ACHN (cell line): ENCODE measurements at regions not wholly inside any gene's neighbourhood (a gene's known extent, or its start where the extent isn't known, plus 50 kb on each side); places are given as distances from the start of the nearest gene placed in this dataset.
"Not testable (repeated sequence)": the region's sequence is repeated elsewhere in the genome, so short reads cannot be mapped to it uniquely, and the experiment has no call there.

Source experiments
- DNase-seq: peaks from one replicate; pipeline ENCODE4 v3.0.0-alpha.2; 2015
- in situ Hi-C: cut with HindIII; loops from 2 replicates; pipeline ENCODE4 v1.10.0; 2017; ENCODE audit warnings: low sequenced_read_pairs, low pct_ligation_motif_present, low pct_unique_long_range_greater_than_20kb

DNA sequence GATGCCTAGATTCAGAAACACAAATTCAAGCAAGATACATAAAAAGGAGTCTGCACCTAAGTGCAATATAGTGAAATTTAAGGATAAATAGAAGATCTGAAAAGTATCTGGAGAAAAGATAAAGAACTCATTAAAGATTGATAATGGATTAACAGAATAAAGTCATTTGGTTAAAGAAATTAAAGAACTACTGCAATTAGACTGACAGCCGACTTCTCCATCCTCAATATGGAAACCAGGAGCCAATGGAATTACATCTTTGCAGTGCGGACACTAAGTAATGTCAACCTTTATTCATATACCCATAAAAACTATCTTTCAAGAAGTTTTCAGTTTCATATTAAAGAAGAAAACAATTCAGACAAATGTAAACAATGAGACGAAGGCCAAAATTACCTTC lies 81.0 kb downstream of the MRPL36 start:
- DNase-seq: peak; percentile 17

GRCh38 chr5:1710091-1710490 lies 89.5 kb downstream of the MRPL36 start:
- in situ Hi-C loops, DNase-seq: not testable (repeated sequence)

More for the DNA sequence above, 81.0 kb downstream of the MRPL36 start:
- in situ Hi-C loops: no loop called here

GRCh38 chr5:1709171-1709803 lies 90.3 kb downstream of the MRPL36 start:
- no peak for DNase-seq
- in situ Hi-C loops: no loop called here

DNA sequence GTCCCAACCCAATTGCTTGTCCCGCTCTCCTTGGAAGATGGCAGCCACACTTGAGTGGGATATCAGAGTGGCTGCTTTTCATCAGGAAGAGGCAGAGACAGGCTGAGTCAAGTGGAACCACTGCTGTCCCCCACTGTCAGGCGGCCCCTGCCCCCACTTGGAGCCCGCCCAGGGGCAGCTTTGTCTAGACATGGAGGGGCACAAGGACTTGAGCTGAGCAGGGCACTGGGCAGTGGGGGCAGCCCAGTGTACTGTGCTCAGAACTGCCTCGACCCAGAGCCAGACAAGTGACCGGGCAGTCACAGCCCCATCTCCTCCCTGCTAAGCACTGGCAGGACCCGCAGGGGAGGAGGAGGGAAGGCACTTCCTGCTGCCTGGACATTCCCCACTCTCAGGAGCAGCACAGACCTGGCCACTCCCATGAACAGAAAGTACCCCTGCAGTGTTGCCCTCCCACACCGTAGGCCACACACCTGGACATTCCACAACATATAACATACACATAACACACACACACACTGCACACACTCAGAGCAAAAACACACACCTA lies 91.0 kb downstream of the MRPL36 start:
- no peak for DNase-seq
- in situ Hi-C loops: no loop called here

GRCh38 chr5:1707467-1707866 lies 92.2 kb downstream of the MRPL36 start:
- DNase-seq: no peak
- in situ Hi-C loops: no loop called here

DNA sequence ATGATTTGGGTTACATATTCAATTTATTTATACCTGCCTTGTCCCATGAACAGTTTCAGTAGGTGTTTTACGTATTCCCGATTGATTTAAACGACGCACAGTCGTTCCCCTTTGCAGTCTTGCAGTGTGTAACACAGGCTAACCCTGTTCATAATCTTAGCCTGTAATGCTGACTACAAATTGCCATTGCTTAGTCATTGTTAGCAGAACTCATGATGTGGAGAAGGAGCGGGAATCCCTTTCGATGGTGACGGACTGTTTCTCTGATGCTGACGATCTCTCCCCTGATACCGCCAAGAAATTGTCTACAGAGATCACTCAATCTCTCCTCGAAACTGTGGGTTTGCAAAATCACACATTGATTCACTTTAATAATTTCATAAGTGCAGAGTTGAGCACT lies 93.2 kb downstream of the MRPL36 start:
- in situ Hi-C loops: no loop called here
- no peak for DNase-seq

- in situ Hi-C loops: no loop called here
- DNase-seq: no peak
These were observed 93.6 kb downstream of the MRPL36 start for GRCh38 chr5:1706021-1706420.

GRCh38 chr5:1704676-1705075 lies 95.0 kb downstream of the MRPL36 start:
- in situ Hi-C loops: no loop called here
- no peak for DNase-seq

DNA sequence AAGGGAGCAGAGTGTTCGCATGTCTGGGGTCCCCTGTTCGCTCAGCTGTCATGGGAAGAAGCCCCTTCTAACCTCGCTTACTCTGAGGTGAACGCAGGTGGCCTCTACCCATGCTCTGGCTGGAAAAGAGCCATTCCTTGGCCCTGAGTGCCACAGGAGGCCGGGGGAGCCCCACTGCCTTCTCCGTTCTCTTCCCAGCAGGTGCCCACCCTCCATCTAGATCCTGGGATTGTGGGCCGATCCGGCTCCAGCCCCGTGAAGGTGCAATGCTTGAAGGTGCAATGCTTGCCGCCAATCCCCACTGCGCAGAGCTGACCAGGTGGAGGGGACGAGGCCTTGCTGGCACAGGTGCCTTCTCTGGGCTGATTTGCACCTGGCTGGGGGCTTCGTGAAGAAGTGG lies 95.4 kb downstream of the MRPL36 start:
- in situ Hi-C loops: no loop called here
- DNase-seq: no peak

- in situ Hi-C loops: no loop called here
- DNase-seq: no peak
These were observed 96.1 kb downstream of the MRPL36 start for GRCh38 chr5:1703352-1704050.

GRCh38 chr5:1702318-1702717 lies 97.3 kb downstream of the MRPL36 start:
- no peak for DNase-seq
- in situ Hi-C loops: no loop called here

GRCh38 chr5:1701884-1702283 lies 97.8 kb downstream of the MRPL36 start:
- in situ Hi-C loops: no loop called here
- DNase-seq: no peak

GRCh38 chr5:1701216-1701864 lies 98.3 kb downstream of the MRPL36 start:
- no peak for DNase-seq
- in situ Hi-C loops: no loop called here

GRCh38 chr5:1699394-1699793 lies 100.2 kb downstream of the MRPL36 start:
- in situ Hi-C loops: no loop called here
- DNase-seq: no peak

GRCh38 chr5:1698589-1699316 lies 100.9 kb downstream of the MRPL36 start:
- in situ Hi-C loops: no loop called here
- DNase-seq: no peak

GRCh38 chr5:1692381-1692780 lies 107.3 kb downstream of the MRPL36 start:
- DNase-seq: no peak
- in situ Hi-C loops: no loop called here

DNA sequence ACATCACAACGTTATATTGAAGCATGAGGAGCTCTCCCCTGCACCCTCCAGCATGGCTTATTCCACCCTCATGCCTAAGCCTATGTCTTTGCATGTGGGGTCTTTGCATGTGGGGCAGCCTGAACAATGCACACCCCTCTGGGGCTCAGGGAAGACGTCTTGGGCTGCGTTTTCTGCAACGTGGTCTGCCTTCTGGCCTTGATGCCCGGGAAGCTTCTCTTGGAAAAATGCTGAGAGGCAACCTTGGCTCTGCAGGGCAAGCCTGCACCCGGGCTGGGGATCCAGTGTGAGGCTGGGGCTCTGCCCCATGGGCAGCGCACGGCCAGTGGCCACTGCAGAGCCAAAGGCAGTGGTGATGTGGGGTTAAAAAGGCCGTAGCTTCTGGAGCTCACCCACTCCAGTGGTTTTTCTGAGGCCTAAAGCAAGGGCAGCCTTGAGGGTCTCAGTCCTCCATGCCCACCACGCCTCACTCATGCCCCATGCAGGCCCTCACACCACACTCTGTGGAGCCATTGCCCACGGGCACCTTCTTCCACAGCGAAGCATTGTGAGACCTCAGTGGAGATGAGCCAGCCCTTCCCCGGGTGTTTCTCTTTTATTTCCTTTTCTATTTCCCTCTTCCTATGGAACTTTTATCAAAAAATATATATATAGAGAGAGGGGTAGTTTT lies 112.2 kb downstream of the MRPL36 start:
- no peak for DNase-seq

GRCh38 chr5:1686016-1686802 lies 113.4 kb downstream of the MRPL36 start:
- DNase-seq: no peak
- in situ Hi-C loops: no loop called here

More for the DNA sequence above, 112.2 kb downstream of the MRPL36 start:
- in situ Hi-C loops: no loop called here
